GM13976 (cell line): ENCODE measurements at regions not wholly inside any gene's neighbourhood (a gene's known extent, or its start where the extent isn't known, plus 50 kb on each side); places are given as distances from the start of the nearest gene placed in this dataset.

ENCODE experiments used
- DNase-seq: peaks from one replicate; pipeline ENCODE4 v3.0.0; 2012; ENCODE audit warnings: low spot score
- in situ Hi-C: fragments of 300-500 bp; cut with MboI; formaldehyde crosslinking; loops from one replicate; pipeline ENCODE4 v1.12.0; 2022; ENCODE audit warnings: low sequenced_read_pairs, mixed read lengths, inconsistent platforms; ENCODE audit not compliant: unreplicated experiment
- TF ChIP-seq, protein P1 (sequence below): IDR thresholded peaks from 2 replicates; pipeline ENCODE4 v1.5.1; 2012; ENCODE audit warnings: borderline replicate concordance, mild to moderate bottlenecking; ENCODE audit not compliant: insufficient read depth; ENCODE audit errors: extremely low read depth, missing control alignments, control extremely low read depth

DNA sequence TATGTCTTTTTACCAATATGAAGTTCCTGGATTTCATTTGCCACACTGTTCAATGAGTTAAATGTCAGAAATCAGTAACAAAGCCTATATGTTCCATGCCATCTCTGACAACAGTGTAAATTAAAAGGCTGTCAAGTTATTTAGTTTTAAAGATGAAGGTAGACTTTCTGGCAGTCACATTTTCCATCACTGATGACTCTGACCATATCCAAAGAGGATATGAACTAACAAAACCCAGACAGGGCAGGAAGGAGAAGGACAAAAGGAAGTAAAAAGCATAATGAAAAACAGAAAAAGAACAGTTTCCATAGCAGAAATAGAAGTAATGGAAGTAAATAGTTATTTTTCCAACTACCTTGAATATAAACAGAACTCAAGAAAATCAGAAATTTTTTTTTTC is 242.3 kb downstream of the UBE3D start:
- TF ChIP-seq, protein P1, sequence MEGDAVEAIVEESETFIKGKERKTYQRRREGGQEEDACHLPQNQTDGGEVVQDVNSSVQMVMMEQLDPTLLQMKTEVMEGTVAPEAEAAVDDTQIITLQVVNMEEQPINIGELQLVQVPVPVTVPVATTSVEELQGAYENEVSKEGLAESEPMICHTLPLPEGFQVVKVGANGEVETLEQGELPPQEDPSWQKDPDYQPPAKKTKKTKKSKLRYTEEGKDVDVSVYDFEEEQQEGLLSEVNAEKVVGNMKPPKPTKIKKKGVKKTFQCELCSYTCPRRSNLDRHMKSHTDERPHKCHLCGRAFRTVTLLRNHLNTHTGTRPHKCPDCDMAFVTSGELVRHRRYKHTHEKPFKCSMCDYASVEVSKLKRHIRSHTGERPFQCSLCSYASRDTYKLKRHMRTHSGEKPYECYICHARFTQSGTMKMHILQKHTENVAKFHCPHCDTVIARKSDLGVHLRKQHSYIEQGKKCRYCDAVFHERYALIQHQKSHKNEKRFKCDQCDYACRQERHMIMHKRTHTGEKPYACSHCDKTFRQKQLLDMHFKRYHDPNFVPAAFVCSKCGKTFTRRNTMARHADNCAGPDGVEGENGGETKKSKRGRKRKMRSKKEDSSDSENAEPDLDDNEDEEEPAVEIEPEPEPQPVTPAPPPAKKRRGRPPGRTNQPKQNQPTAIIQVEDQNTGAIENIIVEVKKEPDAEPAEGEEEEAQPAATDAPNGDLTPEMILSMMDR: no peak
- DNase-seq: no peak
- in situ Hi-C loops: no loop called here

DNA sequence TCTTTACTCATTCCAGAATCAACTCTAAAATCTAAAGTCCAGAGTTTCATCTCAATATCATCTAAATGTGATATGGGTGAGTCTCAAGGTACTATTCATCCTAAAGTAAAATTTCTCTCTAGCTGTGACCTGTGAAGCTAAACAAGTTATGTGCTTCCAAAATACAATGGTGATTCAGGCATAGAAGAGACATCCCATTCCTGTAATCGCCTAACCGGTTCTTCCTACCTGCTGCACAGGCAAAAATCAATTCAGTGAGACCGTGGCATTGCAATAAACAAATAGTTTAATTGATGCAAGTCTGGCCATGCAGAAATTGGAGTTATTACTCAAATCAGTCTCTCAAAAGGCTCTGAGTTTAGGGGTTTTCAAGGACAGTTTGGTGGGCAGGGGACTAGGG is 232.8 kb downstream of the UBE3D start:
- TF ChIP-seq, protein P1: no peak
- in situ Hi-C loops: no loop called here
- DNase-seq: no peak

DNA sequence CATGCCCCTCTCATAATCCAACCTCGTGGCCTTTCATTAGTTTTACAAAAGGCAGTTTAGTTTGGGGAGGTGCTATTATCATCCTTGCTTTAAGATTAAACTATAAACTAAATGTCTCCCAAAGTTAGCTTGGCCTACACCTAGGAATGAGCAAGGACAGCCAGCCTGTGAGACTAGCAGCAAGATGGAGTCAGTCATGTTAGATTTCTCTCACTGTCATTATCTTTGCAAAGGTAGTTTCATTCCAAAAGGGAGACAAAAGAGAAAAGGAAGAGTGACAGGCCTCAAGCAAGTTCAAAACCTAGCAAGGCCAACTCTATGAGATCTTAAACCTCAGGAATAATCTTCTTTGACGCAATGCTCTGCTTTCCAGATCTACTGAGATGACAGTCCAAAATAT is 232.2 kb downstream of the UBE3D start:
- TF ChIP-seq, protein P1: no peak
- in situ Hi-C loops: no loop called here
- DNase-seq: no peak

DNA sequence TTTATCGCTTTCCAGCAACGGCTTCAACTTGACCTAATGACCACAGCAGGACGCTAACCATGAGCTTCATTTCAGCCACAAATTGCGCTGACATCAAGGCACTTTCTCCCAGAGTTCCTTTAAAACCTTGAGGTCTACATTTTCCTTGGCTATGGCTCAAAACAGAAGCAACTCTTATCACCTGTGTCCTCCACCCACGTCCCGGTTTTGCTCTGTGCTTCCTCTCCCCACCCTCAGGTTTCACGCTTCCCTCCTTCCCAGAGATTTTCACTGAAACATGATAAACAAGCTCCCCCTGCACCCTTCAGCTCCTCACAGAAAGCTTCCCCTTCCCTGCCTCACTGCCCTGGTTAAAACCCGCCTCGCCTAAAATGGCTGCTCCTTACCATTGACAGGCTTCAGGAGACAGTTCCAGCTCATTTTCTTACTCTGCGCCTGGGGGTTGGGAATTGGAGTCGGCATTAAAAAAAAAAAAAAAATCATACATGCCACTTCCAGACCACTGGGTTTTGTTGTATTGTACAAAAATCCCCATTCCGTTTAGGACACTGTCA is 229.5 kb downstream of the UBE3D start:
- no peak for DNase-seq
- in situ Hi-C loops: no loop called here
- TF ChIP-seq, protein P1: no peak

DNA sequence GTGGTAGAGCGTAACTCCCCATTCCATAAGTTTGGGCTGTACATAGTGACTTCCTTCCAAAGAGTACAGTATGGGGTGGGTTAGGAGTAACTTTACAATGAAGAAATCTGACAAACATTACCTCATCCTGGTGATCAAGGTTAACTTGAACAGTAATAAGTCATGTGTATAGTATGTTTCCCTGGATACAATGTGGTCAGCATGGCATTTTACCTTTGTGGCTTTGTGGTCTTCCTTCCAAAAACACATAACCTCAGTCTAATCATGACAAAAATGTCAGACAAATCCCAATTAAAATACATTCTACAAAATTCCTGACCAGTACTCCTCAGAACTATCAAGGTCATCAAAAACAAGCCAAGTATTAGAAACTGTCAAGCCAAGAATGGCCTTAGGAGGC is 225.1 kb downstream of the UBE3D start:
- TF ChIP-seq, protein P1: no peak

DNA sequence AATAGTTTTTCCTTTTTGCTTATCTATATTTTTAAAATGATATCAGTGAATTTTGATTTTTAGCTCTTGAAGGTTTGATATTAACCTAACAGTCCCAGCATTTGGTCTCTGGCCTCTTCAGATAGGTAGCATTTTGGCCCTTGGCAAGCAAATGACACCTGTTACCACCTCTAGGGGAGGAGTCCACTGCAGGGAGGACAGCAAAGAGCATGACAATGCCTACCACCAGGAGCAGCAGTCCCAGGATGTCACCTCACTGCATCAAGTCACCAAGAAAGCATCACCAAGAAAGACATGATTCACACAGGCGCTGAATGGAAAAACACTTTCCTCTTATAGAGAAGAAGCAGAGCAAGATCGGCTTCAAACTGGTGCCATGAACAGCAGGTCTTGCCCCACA is 224.3 kb downstream of the UBE3D start:
- TF ChIP-seq, protein P1: no peak
- DNase-seq: no peak
- in situ Hi-C loops: no loop called here

More for the DNA sequence above, 225.1 kb downstream of the UBE3D start:
- in situ Hi-C loops: no loop called here
- no peak for DNase-seq
